GM12892 (cell line): ENCODE measurements at regions not wholly inside any gene's neighbourhood (a gene's known extent, or its start where the extent isn't known, plus 50 kb on each side); places are given as distances from the start of the nearest gene placed in this dataset.

Experiments used
- POLR2A ChIP-seq: IDR thresholded peaks from 2 replicates; pipeline ENCODE4 v1.6.1; 2011; ENCODE audit warnings: low read depth, low read length, control low read depth
- POLR2AphosphoS5 ChIP-seq: IDR thresholded peaks from 2 replicates; pipeline ENCODE4 v1.6.1; 2011; ENCODE audit warnings: low read depth, low read length, control low read depth
- TAF1 ChIP-seq: IDR thresholded peaks from 2 replicates; pipeline ENCODE4 v1.6.1; 2011; ENCODE audit warnings: low read depth, mild to moderate bottlenecking, control low read depth, low read length, borderline replicate concordance

DNA sequence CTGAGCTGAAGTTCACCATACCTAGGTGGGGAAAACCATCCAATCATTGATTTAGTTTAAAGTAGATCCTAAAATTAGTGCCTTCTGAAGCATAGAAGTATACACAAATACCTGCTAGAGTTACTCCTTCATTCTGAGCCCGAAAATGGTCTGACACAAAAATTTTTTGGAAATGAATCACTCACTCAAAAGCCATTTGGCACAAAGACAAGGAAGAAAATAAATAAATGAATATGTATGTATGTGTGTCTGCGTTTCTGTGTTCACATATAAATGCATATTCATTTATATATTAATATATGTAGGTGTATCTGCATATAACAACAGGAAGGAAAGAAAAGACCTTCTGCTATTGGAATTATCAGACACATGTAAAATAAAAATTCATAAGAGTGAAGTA, 614.4 kb upstream of the PCDH9 start:
- TF ChIP-seq POLR2A (no peak), POLR2AphosphoS5 (no peak), TAF1 (no peak)
